Right lobe of liver (tissue), 4 donors: ENCODE measurements at regions not wholly inside any gene's neighbourhood (a gene's known extent, or its start where the extent isn't known, plus 50 kb on each side); places are given as distances from the start of the nearest gene placed in this dataset.

Experiments used
- POLR2A ChIP-seq: fragments of 450-650 bp; IDR thresholded peaks from one replicate; pipeline ENCODE4 v1.6.1; 2017; ENCODE audit warnings: antibody characterized with exemption, mild to moderate bottlenecking
- TF ChIP-seq, protein P1 (sequence below), 4 donors: fragments of 200-600 bp in 3 of 4; fragments of 450-650 bp in 1 of 4; IDR thresholded peaks; one replicate each; pipeline versions ENCODE4 v1.5.1 to v1.8.0; 2016 to 2022; ENCODE audit warnings: antibody characterized with exemption in 4 of 4, mild to moderate bottlenecking in 2 of 4
- donor health status: DM: no; HTN: no; CAD: no.
- donor health status: DM: no; HTN: no; CAD: no.
- donor health status: DM: no; HTN: yes; CAD: no.

DNA sequence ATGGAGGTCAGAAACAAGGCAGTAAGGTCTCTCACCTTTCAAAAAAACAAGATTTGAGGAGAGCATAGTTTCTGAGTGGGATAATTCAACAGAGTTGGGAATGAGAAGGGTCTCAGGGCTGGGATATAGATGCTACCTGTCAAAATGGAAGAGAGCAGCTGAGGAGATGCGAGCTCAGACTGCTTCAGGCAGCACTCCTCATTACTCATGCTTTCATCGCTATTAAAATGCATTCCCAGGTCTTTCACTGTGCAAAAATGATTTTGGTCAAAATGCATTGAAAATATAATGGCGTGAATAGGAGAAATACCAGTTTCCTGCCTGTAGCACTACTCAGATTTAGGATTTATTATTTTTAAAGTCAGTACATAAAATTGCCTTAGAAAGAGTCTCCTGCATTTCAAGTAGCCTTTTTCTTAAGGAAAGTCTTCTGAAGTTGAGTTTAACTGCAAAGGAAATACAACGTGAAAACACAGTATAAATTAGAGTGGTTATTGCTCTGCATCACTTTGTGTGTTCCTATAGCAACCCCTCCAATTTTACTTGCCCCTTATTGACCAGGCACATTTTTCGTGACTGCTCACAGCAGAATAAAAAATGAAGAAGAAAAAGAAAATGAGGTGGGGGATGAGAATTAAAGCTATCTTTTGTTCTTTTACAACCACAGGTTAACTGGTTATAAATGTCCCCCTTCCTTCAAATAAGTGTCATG lies 724.8 kb upstream of the SEMA6A start:
- TF ChIP-seq, protein P1, sequence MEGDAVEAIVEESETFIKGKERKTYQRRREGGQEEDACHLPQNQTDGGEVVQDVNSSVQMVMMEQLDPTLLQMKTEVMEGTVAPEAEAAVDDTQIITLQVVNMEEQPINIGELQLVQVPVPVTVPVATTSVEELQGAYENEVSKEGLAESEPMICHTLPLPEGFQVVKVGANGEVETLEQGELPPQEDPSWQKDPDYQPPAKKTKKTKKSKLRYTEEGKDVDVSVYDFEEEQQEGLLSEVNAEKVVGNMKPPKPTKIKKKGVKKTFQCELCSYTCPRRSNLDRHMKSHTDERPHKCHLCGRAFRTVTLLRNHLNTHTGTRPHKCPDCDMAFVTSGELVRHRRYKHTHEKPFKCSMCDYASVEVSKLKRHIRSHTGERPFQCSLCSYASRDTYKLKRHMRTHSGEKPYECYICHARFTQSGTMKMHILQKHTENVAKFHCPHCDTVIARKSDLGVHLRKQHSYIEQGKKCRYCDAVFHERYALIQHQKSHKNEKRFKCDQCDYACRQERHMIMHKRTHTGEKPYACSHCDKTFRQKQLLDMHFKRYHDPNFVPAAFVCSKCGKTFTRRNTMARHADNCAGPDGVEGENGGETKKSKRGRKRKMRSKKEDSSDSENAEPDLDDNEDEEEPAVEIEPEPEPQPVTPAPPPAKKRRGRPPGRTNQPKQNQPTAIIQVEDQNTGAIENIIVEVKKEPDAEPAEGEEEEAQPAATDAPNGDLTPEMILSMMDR (IDR thresholded peaks at IDR 0.05), result no peak
- no peak for TF ChIP-seq POLR2A
